ENCODE measurements at regions not wholly inside any gene's neighbourhood (a gene's known extent, or its start where the extent isn't known, plus 50 kb on each side); places are given as distances from the start of the nearest gene placed in this dataset.

DNA sequence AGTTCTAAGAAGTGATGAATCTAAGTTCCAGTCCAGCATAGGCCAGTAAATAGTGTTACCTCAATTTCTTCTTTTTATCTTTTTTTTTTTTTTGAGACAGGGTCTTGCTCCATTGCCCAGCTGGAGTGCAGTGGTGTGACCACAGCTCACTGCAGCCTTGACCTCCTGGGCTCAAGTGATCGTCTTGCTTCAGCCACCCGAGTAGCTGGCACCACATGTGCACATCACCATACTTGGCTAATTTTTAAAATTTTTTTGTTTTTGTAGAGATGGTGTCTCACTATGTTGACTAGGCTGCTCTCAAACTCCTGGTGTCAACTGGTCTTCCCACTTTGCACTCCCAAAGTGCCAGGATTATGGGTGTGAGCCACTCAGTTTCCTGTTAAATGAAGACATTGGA lies 126.6 kb upstream of the LYZL2 start:
- TF ChIP-seq, protein P1, sequence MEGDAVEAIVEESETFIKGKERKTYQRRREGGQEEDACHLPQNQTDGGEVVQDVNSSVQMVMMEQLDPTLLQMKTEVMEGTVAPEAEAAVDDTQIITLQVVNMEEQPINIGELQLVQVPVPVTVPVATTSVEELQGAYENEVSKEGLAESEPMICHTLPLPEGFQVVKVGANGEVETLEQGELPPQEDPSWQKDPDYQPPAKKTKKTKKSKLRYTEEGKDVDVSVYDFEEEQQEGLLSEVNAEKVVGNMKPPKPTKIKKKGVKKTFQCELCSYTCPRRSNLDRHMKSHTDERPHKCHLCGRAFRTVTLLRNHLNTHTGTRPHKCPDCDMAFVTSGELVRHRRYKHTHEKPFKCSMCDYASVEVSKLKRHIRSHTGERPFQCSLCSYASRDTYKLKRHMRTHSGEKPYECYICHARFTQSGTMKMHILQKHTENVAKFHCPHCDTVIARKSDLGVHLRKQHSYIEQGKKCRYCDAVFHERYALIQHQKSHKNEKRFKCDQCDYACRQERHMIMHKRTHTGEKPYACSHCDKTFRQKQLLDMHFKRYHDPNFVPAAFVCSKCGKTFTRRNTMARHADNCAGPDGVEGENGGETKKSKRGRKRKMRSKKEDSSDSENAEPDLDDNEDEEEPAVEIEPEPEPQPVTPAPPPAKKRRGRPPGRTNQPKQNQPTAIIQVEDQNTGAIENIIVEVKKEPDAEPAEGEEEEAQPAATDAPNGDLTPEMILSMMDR (conservative IDR thresholded peaks at IDR 0.05; ENCODE audit: low read depth, low read length) = no peak
- peak; percentile 23 for DNase-seq (ENCODE audit: low read depth)
- H3K4me3 ChIP-seq (ENCODE audit: low read depth, low read length) = no peak overlapping the region

DNA sequence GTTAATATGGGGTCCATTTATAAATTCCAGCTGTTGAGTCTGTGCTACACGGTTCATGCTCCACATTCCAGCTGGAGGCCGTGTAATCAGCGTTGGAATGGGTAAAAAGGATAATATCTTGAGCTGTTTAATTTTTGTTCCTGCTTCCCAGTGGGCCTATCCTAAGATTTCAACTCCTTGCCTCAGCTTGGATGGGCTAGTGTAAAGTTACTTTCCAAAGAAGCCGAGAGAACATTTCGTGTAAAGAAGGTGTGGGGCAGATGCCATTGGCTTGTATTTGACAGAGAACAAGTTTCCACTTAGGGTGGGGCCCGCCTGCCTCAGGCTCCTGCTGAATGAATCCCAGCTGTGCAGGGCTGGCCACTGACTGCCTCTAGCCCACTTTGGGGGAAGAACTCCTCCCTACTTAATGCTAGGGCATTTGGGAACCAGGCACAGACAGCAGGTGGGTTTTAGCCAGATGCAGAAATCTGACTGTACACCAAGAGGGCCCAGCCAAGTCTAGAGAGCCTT lies 125.9 kb upstream of the LYZL2 start:
- no peak for DNase-seq (ENCODE audit: low read depth)
- TF ChIP-seq, protein P1 (conservative IDR thresholded peaks at IDR 0.05; ENCODE audit: low read depth, low read length) = no peak

DNA sequence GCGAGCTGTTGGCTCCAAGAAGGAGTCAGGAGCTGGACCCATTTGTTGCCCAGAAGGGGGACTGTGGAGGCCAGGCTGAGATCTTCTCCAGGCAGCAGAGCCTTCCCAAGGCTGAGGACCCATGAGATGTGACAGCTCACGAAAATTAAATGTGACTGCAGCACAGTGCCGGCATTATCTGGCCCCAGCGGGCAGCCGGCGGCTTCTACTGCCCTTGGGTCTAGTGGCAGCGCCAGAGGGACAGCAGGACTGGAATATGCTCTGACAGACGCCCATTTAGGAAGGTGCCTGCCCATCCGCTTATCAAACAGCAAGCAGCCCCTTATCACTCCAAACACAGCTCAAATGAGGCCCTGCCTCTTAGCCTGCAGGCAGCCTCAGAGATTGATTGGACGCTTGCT lies 122.9 kb upstream of the LYZL2 start:
- no peak overlapping the region for H3K4me3 ChIP-seq (ENCODE audit: low read depth, low read length)
- no peak for DNase-seq (ENCODE audit: low read depth)
- TF ChIP-seq, protein P1 (conservative IDR thresholded peaks at IDR 0.05; ENCODE audit: low read depth, low read length) = no peak

More for the DNA sequence above, 125.9 kb upstream of the LYZL2 start:
- no peak overlapping the region for H3K4me3 ChIP-seq (ENCODE audit: low read depth, low read length)

DNA sequence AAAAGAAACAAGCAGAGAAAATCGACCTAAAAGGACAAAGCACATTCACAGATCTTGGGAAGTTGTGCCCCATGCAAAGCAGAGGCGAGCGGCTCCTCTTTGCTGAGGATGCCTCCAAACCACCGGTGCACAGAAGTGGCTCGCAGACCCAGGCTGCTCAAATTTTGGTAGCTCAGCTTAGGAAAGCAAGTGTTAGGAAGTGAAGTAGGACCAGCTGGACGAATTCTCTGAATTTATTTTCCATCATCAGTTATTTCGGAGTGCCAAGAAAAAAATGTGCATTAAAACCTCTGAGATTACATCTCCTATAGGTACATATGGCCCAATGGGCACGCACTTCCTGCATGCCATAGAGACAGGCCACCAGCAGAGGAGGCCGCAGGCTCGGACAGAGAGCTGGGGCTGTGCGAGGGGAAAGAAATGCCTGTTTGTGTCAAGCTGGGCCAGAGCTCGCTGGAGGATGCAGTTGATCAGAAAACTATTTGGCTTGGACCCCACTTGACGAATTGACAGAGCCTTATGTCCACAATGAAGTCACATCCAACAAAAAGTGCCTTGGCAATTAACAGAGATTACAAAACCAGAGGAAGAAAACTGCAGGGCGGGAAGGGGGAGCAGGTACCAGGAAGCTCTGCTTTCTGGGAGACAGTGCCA lies 122.3 kb upstream of the LYZL2 start:
- H3K4me3 ChIP-seq (ENCODE audit: low read depth, low read length) = no peak overlapping the region
- DNase-seq (ENCODE audit: low read depth) = no peak
- TF ChIP-seq, protein P1 (conservative IDR thresholded peaks at IDR 0.05; ENCODE audit: low read depth, low read length) = peak; percentile 88

DNA sequence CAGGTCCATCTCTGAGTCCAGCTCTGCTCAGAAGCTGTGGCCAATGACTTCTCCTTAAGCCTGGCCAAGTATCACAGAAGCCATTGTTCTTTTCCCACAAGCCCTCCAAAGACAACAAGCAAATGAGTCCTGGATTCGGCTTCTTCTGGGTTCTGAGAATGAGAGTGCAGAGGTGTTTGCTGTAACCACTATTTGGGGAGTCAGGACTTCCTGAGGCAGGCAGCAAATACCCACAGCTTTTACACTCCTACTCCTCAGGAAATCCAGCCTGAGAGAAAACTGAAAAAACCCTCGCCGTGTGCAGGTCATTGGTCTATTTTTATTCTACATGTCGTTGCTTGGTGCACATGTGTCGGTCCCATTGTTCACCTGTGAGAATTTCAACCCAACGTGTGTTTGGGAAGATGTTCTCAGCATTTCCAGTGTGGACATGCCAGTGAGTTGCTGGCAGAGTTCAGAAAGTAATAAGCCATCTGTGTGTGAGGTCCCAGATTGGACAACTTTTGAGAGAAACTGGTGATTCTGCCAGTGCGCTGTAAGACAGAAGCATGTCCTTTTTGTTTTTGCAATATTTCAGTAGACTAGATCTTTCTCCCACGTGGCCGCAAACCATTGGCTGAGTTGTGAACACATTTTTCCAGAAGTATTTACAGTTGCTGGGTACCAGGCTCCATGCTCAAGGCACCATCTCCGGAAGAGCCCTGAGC lies 121.6 kb upstream of the LYZL2 start:
- no peak for DNase-seq (ENCODE audit: low read depth)
- no peak overlapping the region for H3K4me3 ChIP-seq (ENCODE audit: low read depth, low read length)
- TF ChIP-seq, protein P1 (conservative IDR thresholded peaks at IDR 0.05; ENCODE audit: low read depth, low read length) = no peak

DNA sequence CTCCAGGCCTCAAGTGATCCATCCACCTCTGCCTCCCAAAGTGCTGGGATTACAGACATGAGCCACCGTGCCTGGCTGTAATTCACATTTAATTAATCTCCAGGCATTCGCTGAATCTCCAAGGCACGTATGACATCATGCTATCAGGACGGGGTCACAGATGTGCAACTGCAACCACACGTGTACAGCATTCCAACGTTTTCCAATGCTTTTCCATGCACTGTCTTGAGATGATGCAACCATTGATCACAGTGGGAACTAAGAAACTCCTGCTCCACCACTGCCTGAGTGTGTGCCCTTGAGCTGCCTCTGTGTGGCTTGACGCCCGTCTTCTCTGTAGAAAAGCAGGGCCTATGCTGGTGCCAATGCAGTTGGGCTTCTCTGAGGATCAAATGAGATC lies 119.8 kb upstream of the LYZL2 start:
- DNase-seq (ENCODE audit: low read depth) = no peak
- TF ChIP-seq, protein P1 (conservative IDR thresholded peaks at IDR 0.05; ENCODE audit: low read depth, low read length) = no peak
- no peak overlapping the region for H3K4me3 ChIP-seq (ENCODE audit: low read depth, low read length)

Measured in epithelial cell of proximal tubule (primary cell).